GM21723 (cell line): ENCODE measurements at regions not wholly inside any gene's neighbourhood (a gene's known extent, or its start where the extent isn't known, plus 50 kb on each side); places are given as distances from the start of the nearest gene placed in this dataset.
A peak's percentile ranks its signal among the peaks of the same experiment; 100 is the strongest.

Experiments
- ATAC-seq: cut with Tn5 transposase; IDR thresholded peaks from one replicate; pipeline ENCODE4 v1.9.1; 2021; ENCODE audit warnings: mild to moderate bottlenecking, moderate library complexity; ENCODE audit not compliant: unreplicated experiment

DNA sequence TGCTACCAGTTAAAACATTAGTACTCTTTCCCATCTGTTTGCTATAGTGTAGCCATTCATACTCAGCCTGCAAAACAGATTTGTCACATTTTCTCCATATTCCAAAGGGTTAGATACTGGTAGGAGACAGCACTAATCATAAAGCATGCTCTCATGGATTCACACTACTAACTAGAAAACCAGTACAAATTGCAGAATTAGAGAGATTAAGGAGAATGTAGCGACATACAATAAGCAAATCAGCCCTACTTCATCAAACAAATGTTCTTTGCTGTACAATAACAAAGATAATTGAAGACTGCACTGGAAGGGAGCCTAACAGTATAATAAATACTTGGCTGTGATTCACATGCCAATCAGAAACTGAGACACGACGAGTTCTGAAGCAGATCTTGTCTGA is 368.0 kb upstream of the PRMT6 start:
- no peak for ATAC-seq

DNA sequence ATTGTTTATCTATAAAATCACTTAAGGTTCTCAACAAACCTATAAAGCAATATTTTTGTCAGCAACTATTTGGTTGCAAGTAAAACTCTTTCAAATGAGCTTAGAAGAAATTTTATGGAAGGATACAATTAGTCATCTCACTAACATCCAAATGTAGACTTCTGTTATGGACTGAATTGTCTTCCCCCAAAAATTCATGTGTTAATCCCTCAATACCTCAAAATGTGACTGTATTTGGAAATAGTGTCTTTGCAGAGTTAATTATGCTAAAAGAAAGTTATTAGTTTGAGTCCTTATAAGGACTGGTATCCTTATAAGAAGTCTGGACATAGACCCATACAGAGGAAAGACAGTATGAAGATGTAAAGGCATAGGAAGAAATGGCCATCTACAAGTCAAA is 357.8 kb upstream of the PRMT6 start:
- ATAC-seq: no peak

DNA sequence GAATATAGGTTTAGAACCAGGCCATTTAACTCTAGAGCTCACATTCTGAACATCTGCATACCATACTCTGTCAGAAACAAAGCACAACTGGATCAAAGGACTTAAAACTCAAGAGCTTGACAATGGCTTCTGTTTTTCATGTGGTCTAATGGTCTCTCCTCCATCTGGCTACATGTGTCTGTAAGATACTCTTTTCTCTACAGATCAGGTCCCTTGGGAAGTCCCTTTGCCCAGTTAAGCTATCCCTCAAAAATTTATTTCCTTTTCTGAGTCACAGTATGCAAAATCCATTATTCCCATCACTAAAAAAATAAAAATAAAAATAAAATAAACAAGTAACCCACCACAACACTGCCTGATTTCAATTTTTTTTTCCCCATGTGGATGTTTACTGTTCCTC is 357.0 kb upstream of the PRMT6 start:
- no peak for ATAC-seq

DNA sequence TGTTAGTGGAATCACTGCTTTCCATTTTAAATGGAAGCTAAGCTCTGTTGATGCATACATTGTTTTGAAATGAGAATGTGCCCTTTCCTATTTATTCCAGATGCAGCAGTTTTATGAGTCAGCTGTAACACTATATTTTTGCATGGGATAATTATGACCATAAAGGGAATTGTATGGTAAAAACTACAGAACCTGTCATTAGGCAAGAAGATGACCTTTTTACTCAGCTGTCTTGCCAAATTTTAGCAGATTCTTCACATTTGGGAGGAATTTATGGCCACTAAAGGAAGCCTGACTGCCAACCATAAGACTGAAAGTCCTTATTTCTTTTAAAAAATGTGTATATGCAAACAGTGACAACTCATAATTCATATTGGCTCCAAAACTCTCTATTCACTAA is 356.3 kb upstream of the PRMT6 start:
- no peak for ATAC-seq

DNA sequence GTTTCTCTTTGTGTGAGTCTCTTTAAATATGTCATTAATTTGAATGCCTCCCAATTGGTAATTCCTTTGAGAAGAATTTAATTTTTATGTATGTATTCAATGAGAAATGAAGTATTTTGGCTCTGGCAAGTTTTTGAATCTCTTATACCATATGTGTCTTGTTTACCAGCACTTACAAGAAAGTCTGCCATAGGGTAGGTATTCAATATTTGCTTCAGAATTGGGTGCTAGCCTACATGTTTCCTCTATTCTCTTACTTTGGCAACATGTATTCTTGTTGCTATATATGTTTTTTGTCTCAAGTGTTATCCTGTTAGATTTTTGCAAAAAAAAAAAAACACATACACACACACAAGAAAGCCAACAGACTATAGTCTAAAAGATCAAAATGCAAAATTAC is 350.5 kb upstream of the PRMT6 start:
- ATAC-seq: no peak

DNA sequence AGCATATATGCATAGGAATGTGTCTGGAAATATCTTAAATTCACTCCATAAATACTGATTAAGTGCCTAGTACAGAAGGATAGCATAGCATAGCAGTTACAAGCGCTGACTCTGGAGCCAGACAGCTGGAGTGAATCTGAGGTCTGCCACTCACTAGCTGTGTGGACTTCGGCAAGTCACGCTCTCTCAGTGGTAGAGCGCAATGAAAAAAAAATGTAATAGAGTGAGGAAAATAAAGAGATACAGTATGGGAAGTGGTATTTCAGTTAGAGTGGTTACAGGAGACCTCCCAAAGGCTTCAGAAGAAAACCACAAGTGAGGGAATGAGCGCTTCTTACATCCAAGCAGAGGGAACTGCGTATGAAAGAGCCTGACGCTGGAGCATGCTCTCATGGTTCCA is 338.9 kb upstream of the PRMT6 start:
- no peak for ATAC-seq

DNA sequence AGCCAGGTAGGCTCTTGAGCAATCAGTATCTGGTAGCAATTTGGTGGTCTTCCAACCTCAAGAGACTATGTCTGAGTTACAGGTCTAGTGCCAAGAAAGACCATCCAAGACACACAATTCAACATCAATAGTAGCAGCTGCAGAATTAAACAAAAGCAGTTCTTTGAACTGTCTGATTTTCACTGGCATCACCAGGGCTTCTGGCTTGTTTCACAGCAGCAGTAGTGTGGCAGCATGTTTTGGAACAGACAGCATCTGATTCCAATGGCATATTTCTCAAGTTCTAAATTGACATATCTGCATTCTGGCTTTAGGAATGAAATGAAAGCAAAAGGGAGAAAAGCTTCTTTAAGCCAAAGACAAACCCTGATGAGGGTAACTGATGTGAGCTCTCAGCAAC is 334.7 kb upstream of the PRMT6 start:
- no peak for ATAC-seq

DNA sequence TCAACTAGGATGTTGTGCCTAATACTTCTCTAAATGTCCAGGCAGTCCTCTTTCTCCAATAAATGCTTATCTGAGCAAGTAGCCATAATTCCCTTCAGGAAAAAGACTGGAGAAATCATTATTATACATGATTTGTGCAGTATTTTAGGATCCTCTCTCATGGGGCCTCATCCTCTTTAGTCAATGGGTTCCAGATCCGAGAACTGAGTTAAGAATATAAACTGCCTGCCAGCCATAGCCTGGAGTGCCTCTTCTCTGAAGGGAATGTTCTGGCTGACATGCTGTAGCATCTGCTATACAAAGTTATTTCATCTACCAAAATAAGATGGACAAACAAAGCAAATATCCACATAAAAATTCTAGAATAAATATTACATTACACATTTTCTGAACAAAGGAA is 334.0 kb upstream of the PRMT6 start:
- ATAC-seq: no peak

DNA sequence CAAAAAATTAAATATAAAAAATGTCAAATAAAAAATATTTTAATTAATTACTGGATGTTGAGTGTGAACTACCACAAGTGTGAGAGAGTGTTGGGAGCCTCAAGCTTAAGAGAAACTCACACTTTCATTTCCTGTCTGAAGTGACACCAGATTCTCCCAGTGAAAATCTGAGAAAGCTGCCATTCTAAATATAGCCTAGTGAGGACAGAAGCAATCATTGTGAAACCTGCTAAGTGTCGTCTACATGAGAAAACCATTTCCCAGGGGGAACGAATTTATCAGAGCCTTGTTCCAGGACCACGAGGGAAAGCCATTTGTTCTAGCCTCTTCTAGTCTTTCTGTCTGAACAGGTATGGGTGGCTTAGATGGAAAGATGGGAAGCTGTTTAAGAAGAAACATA is 329.3 kb upstream of the PRMT6 start:
- peak; percentile 95 for ATAC-seq

DNA sequence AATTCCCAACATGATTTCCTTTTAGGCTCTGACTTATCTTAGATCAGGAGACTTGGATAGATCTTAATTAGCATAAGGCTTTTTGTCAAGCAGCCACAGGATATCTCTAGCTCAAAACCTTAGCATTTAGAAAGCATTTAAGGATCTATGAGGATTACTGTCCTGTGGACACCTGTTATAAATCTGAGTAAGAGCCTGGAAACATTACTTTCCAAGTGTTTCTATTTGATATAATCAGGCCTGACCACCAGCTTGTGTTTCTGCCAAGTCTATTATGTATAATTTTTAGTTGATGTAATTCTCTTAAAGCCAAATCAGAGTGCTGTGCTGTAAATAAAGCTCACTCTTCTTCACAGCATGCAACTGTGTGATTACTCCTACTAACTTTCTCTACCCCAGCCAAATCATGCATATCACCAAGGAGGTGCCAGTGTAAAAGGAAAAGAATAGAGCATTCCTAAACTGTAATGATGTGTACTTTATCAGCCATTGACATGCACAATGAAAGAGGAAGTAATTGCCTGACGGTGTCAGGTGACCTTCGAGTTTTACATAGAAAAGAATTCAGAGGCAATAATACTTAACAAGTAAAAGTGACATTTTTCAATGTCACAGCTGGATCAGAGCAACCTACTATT is 309.9 kb upstream of the PRMT6 start:
- ATAC-seq: no peak

DNA sequence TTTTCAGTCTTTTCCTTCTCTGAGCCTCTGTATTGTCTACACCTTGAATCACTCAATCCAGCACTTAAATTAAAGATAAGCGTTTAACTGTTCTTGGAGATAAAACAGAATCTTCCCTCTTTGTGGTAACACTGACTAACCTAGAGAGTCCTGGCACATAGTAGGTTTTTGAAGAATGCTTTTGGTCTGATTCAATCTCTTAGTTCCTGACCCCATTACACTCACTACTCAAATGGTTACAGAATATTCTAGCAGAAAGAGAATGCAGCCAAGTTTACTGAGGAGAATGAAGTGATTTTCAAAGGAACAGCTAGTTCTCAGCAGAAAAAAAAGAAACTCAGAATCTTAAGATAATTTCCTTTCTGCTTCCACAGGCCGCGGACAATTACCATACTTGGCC is 309.2 kb upstream of the PRMT6 start:
- ATAC-seq: no peak

DNA sequence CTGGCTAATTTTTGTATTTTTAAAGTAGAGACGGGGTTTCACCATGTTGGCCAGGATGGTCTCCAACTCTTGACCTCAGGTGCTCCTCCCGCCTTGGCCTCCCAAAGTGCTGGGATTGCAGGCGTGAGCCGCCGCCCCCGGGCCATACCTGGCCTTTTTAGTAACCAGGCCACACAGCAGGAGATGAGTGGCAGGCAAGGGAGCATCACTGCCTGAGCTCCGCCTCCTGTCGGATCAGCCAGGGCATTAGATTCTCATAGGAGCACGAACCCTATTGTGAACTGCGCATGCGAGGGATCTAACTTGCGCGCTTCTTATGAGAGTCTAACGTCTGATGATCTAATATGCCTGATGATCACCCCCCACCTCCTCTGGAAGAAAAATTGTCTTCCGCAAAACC is 308.7 kb upstream of the PRMT6 start:
- no peak for ATAC-seq

DNA sequence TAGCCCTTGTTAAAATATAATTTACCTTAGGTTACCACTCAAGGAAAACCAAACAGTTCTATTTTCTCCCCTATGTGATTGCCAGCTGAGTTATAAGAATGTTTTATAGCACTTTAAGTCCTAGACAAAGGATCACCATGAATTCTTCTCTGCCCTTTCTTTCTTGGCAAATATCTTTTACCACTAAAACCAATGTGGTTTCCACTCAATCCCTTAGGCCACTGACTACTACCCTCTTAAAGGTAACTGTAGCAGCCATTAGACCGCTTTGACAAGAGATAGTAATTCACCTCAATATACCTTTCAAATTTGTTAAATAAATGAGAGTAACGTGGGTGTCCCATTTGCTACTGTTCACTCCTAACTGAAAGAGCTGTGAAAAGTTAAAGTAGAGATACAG is 307.9 kb upstream of the PRMT6 start:
- ATAC-seq: no peak

DNA sequence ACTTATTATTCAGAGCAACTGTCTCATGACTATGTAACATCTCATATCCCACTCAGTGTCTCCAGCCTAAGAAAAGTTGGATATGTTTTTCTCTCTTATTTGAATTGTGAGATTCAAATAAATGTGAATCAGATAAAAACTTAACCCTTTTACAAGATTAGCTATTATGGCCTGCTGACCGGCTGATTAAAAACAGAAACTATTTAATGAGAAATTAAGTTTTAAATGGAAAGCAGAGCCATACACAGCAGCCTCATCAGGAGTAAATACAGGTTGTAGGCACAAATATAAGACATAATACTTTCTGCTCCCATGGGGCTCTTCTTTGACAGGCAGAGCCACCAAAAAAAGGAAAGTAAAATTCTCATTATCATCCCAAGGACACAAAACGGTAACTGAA is 307.0 kb upstream of the PRMT6 start:
- no peak for ATAC-seq

DNA sequence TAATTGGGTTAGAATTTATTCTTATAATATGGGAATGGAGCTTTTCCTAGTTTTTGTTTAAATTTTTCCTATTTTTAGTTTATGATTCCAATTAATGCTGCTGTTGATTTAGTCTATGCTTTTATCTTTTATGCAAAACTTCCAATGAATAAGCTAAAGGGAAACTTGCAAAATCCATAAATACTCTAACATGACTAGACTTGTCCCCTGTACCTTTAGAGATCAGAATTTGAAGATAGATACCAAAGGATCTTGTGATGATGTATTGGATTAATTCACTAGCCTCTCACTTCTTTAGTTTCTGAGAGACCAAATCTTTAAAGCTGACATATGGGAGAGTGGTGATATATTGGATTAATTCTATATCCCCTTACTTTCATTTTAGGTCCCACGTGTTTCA is 306.6 kb upstream of the PRMT6 start:
- ATAC-seq: no peak

DNA sequence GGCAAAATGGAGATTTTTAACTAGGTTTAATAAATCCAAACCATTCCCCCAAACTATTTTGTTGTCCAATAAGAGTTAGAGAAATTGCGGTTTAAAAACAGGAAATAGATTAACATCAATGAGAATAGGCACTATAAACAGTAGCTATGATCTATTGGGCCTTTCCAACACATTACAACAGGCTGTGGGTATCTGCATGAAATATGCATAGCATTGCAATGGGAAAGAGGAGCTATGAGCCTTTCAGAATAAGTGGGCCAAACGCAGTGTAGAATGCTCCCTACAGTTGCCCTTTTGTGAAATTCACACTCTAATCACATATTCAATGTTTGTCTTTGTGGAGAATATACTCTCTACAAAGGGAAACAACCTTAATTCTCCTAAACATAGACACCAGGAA is 305.5 kb upstream of the PRMT6 start:
- no peak for ATAC-seq

DNA sequence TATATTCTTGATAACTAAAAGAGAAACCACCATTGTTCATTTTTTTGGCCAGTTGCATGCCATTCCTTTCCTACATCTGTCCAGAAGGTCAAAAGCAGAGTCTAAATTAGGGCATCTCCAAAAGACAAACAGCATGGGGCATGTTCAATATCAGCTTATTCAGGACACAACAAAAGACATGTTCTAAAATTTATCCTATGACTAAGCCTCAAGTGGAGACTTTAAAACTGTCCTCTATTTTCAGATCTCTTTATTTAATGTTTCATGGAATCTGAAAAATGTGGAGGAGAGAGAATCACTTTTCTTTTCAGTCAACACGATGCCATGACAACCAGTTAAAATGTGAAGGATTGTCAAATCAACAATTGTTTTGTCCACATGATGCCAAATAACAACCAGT is 303.4 kb upstream of the PRMT6 start:
- ATAC-seq: no peak

DNA sequence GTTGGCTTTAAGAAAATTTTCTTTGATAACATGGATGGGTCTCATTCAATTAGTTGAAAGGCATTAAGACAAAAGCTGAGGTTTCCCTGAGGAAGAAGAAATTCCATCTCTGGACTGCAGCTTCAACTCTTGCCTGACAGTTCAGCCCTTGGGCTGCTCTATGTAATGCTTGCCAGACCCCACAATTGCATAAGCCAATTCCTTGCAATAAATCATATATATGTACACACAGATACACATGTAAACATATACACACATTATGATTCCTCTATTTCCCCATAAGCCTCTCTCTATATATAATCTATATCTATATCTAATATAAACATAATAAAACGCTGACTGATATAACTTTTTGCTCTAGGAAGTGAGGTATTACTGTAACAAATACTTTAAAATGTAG is 301.5 kb upstream of the PRMT6 start:
- ATAC-seq: no peak

DNA sequence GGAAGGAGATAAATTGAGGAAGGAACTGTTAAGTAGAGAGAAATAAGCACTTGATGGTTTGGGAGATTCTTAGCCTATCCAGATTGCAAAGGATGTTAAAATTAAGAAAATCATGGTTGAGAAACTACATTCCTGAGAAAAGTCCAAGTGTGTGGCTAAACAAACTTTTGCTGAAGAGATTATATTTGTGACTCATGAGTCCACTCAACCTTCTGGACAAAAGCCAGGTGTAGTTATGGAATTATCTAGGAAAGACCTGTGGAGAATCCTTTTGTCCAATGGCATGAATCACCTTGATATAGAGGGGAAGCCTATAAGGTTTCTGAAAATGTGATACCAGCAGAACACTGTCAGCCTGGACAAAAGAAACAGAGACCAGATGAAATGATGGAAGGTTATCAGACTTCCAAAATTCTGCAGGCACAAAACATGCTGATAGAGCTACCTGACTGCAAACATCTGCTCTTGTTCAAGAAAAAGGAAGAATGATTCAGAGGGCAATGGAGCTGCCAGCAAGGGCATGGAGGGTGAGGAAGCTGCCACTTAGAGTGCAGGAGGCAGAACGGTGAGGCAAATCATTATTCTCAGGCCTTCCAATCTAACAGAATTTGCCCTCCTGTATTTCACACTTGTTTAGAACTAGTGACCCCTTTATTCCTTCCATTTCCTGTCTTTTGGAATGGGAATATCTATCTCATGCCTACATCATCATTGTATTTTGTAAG is 300.6 kb upstream of the PRMT6 start:
- ATAC-seq: no peak

DNA sequence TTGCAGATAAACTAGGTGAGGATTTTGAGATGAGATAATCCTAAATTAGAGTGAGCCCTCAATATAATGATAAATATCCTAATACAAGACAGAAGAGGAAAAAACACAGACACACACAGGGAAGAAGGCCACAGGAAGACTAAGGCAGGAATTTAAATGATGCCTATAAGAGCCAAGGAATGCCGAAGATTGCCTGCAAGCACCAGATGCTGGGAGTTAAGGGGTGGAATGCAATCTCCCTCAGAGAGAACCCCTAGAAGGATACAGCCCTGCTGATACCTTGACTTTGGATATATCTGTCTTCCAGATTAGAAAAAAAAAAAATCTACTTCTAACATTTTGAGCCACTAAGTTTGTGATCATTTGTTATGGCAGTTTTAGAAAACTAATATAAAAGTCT is 299.7 kb upstream of the PRMT6 start:
- ATAC-seq: no peak

DNA sequence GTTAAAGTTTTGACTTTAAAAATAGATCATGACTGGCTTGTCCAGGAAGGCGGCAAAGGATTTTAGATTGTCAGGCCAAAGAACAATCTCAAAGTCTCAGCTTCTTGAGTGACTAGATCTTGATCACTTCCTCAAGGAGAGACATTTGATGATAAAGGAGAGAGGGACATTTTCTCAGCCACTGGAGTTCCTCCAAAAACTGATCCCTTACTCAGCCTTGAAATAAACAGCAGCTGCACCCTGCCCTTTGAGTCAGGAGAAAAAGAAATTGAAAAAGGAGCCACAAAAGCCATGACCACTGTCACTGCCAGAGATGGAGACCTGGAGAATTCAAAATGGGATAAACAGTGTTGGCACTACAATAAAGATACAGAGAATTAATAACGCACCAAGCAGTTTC is 288.4 kb upstream of the PRMT6 start:
- no peak for ATAC-seq

DNA sequence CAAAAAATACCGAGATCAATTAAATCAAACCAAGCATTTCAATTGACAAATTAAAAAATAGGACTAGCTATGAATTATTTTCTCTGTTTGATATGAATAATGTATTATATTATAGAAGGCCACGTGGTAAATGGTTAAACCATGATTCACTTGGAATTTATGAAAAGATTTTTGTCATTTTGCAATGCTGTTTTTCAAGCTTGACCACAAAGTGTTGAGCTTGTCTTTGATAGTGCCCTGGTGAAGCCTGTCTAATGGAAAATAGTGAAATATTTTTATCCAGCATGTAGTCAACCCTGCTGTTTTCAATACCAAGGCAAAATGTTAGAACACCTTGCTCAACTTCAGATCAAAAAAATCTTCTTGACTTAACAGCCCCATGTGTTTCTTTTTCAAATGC is 288.0 kb upstream of the PRMT6 start:
- no peak for ATAC-seq

DNA sequence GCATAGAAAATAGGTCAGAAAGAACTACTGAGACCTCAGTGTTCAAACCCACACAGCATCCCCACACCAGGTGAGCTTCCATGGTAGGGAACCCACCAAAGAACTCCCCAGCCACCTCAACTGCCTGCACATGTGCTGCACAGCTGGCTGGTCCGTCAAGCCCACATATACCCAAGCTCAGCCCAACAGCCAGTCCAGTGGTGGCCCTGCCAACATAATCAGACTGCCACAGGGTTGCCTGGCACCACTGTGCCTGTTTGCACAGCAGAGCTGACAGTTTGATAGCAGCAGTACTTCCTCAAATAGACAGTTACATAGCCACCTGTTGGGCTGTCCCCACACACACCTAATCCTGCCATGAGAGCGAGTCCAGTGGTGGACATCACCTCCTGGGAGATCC is 283.3 kb upstream of the PRMT6 start:
- ATAC-seq: no peak
